HT-29 (cell line): ENCODE measurements at regions not wholly inside any gene's neighbourhood (a gene's known extent, or its start where the extent isn't known, plus 50 kb on each side); places are given as distances from the start of the nearest gene placed in this dataset.

Experiments used
- DNase-seq: peaks from one replicate; pipeline ENCODE4 v3.0.0-alpha.2; 2015; ENCODE audit warnings: low spot score

GRCh38 chr12:114917307-114917706, 233.3 kb upstream of the TBX3 start:
- no peak for DNase-seq

- DNase-seq = no peak
Observed at GRCh38 chr12:114916541-114916940, 232.6 kb upstream of the TBX3 start.

GRCh38 chr12:114916124-114916523, 232.1 kb upstream of the TBX3 start:
- no peak for DNase-seq

GRCh38 chr12:114913871-114914801, 230.2 kb upstream of the TBX3 start:
- DNase-seq = peak; percentile 72

- no peak for DNase-seq
Observed at GRCh38 chr12:114912811-114913210, 228.8 kb upstream of the TBX3 start.

- DNase-seq = no peak
Observed at GRCh38 chr12:114911196-114911595, 227.2 kb upstream of the TBX3 start.

GRCh38 chr12:114904254-114905003, 220.5 kb upstream of the TBX3 start:
- no peak for DNase-seq

GRCh38 chr12:114903083-114903691, 219.2 kb upstream of the TBX3 start:
- DNase-seq = peak; percentile 19

GRCh38 chr12:114902665-114903064, 218.7 kb upstream of the TBX3 start:
- DNase-seq = no peak

- no peak for DNase-seq
Observed at GRCh38 chr12:114901316-114901715, 217.3 kb upstream of the TBX3 start.

GRCh38 chr12:114898159-114898558, 214.2 kb upstream of the TBX3 start:
- DNase-seq = no peak

- DNase-seq = no peak
Observed at GRCh38 chr12:114895827-114896226, 211.9 kb upstream of the TBX3 start.

- no peak for DNase-seq
Observed at GRCh38 chr12:114895081-114895480, 211.1 kb upstream of the TBX3 start.

- no peak for DNase-seq
Observed at GRCh38 chr12:114894076-114894475, 210.1 kb upstream of the TBX3 start.

GRCh38 chr12:114888928-114889584, 205.1 kb upstream of the TBX3 start:
- DNase-seq = no peak

GRCh38 chr12:114888448-114888847, 204.5 kb upstream of the TBX3 start:
- no peak for DNase-seq

GRCh38 chr12:114885501-114885900, 201.5 kb upstream of the TBX3 start:
- no peak for DNase-seq

- no peak for DNase-seq
Observed at GRCh38 chr12:114884575-114884974, 200.6 kb upstream of the TBX3 start.

- no peak for DNase-seq
Observed at GRCh38 chr12:114882083-114882482, 198.1 kb upstream of the TBX3 start.

- DNase-seq = no peak
Observed at GRCh38 chr12:114879354-114879753, 195.4 kb upstream of the TBX3 start.

- peak; percentile 38 for DNase-seq
Observed at GRCh38 chr12:114878781-114879180, 194.8 kb upstream of the TBX3 start.
